ENCODE measurements at regions not wholly inside any gene's neighbourhood (a gene's known extent, or its start where the extent isn't known, plus 50 kb on each side); places are given as distances from the start of the nearest gene placed in this dataset.
"Not testable (repeated sequence)": the region's sequence is repeated elsewhere in the genome, so short reads cannot be mapped to it uniquely, and the experiment has no call there.

GRCh38 chr11:3488003-3488402 lies 109.1 kb upstream of the ZNF195 start:
- not testable (repeated sequence) for H3K9ac ChIP-seq (ENCODE audit: extremely low read depth, insufficient read length, low read length); H3T11ph ChIP-seq (ENCODE audit: low read length); H3K27ac ChIP-seq (ENCODE audit: insufficient read length, low read depth, low read length); H2BK5ac ChIP-seq (ENCODE audit: insufficient read length, low read length); H2AFZ ChIP-seq (ENCODE audit: low read length); H2AK5ac ChIP-seq (ENCODE audit: insufficient read length, low read length); H3K23ac ChIP-seq (ENCODE audit: insufficient read length, low read depth, low read length); H2BK15ac ChIP-seq (ENCODE audit: low read depth, low read length); H4K5ac ChIP-seq (ENCODE audit: insufficient read length, low read depth, low read length); H2BK20ac ChIP-seq (ENCODE audit: low read depth, low read length, poor library complexity, severe bottlenecking); H3K9me3 Mint-ChIP-seq; H3K56ac ChIP-seq (ENCODE audit: insufficient read length, low read depth, low read length); H2BK120ac ChIP-seq (ENCODE audit: low read depth, low read length, poor library complexity, severe bottlenecking); H3K27me3 Mint-ChIP-seq (ENCODE audit: low read depth); H3K18ac ChIP-seq (ENCODE audit: insufficient read length, low read depth, low read length); H3K4me2 ChIP-seq (ENCODE audit: insufficient read depth, insufficient read length, low read length); H3K4me1 ChIP-seq (ENCODE audit: insufficient read depth, low read length); H3K79me1 ChIP-seq (ENCODE audit: insufficient read depth, low read depth, low read length, poor library complexity, severe bottlenecking); DNase-seq; H4K8ac ChIP-seq (replicated peaks; ENCODE audit: insufficient read length, low read depth, low read length); H2BK12ac ChIP-seq (ENCODE audit: insufficient read length, low read depth, low read length); H3K79me2 ChIP-seq (ENCODE audit: insufficient read depth, low read length); H3K4ac ChIP-seq (ENCODE audit: low read depth, low read length); H3K9me3 ChIP-seq (ENCODE audit: control insufficient read depth, low read depth, low read length); H3K27ac Mint-ChIP-seq; H3K23me2 ChIP-seq (ENCODE audit: insufficient read length, low read depth, low read length, poor library complexity, severe bottlenecking); H4K20me1 ChIP-seq (ENCODE audit: control insufficient read depth, insufficient read depth, insufficient read length); H4K91ac ChIP-seq (ENCODE audit: insufficient read length, low read depth, low read length); H3K14ac ChIP-seq (ENCODE audit: insufficient read depth, low read length); H3K27me3 ChIP-seq (ENCODE audit: insufficient read depth, low read length); H3K4me3 Mint-ChIP-seq
- Mint-ChIP-seq H3K4me1 (peaks cover 16 to 17% of the 10 kb centered on the region in 2 experiments), H3K36me3 (ENCODE audit: insufficient read depth in 1 of 3, low read depth in 3 of 3) (peaks cover 6 to 12% (median 9%) of the 10 kb centered on the region in 3 experiments)
- WGBS (ENCODE audit: extremely low coverage, insufficient read length, low lambda C conversion rate), result no CpG with 5 or more reads among the region's 2 CpGs
- TF ChIP-seq, protein P1, sequence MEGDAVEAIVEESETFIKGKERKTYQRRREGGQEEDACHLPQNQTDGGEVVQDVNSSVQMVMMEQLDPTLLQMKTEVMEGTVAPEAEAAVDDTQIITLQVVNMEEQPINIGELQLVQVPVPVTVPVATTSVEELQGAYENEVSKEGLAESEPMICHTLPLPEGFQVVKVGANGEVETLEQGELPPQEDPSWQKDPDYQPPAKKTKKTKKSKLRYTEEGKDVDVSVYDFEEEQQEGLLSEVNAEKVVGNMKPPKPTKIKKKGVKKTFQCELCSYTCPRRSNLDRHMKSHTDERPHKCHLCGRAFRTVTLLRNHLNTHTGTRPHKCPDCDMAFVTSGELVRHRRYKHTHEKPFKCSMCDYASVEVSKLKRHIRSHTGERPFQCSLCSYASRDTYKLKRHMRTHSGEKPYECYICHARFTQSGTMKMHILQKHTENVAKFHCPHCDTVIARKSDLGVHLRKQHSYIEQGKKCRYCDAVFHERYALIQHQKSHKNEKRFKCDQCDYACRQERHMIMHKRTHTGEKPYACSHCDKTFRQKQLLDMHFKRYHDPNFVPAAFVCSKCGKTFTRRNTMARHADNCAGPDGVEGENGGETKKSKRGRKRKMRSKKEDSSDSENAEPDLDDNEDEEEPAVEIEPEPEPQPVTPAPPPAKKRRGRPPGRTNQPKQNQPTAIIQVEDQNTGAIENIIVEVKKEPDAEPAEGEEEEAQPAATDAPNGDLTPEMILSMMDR (conservative IDR thresholded peaks at IDR 0.05), result peak; percentile 37; the same call in 1 of the 3 replicates

GRCh38 chr11:3485737-3486136 lies 106.8 kb upstream of the ZNF195 start:
- H2BK120ac ChIP-seq (ENCODE audit: low read depth, low read length, poor library complexity, severe bottlenecking); H3K4ac ChIP-seq (ENCODE audit: low read depth, low read length); H3T11ph ChIP-seq (ENCODE audit: low read length); H3K27me3 Mint-ChIP-seq (ENCODE audit: low read depth); H3K9me3 ChIP-seq (ENCODE audit: control insufficient read depth, low read depth, low read length); H2BK15ac ChIP-seq (ENCODE audit: low read depth, low read length); H3K9ac ChIP-seq (ENCODE audit: extremely low read depth, insufficient read length, low read length); H4K5ac ChIP-seq (ENCODE audit: insufficient read length, low read depth, low read length); H2AFZ ChIP-seq (ENCODE audit: low read length); H4K8ac ChIP-seq (replicated peaks; ENCODE audit: insufficient read length, low read depth, low read length); H4K91ac ChIP-seq (ENCODE audit: insufficient read length, low read depth, low read length); H2BK5ac ChIP-seq (ENCODE audit: insufficient read length, low read length); H3K14ac ChIP-seq (ENCODE audit: insufficient read depth, low read length); H3K23me2 ChIP-seq (ENCODE audit: insufficient read length, low read depth, low read length, poor library complexity, severe bottlenecking); H2AK5ac ChIP-seq (ENCODE audit: insufficient read length, low read length); H3K18ac ChIP-seq (ENCODE audit: insufficient read length, low read depth, low read length); H2BK12ac ChIP-seq (ENCODE audit: insufficient read length, low read depth, low read length); H2BK20ac ChIP-seq (ENCODE audit: low read depth, low read length, poor library complexity, severe bottlenecking); H4K20me1 ChIP-seq (ENCODE audit: control insufficient read depth, insufficient read depth, insufficient read length); H3K4me2 ChIP-seq (ENCODE audit: insufficient read depth, insufficient read length, low read length); H3K23ac ChIP-seq (ENCODE audit: insufficient read length, low read depth, low read length); H3K79me2 ChIP-seq (ENCODE audit: insufficient read depth, low read length); H3K4me1 ChIP-seq (ENCODE audit: insufficient read depth, low read length); H3K56ac ChIP-seq (ENCODE audit: insufficient read length, low read depth, low read length); H3K79me1 ChIP-seq (ENCODE audit: insufficient read depth, low read depth, low read length, poor library complexity, severe bottlenecking); H3K27ac ChIP-seq (ENCODE audit: insufficient read length, low read depth, low read length); H3K27me3 ChIP-seq (ENCODE audit: insufficient read depth, low read length): not testable (repeated sequence)
- Mint-ChIP-seq H3K9me3 (peaks cover 15 to 18% of the 10 kb centered on the region in 2 experiments), H3K4me1 (peaks cover 16 to 17% of the 10 kb centered on the region in 2 experiments), H3K36me3 (ENCODE audit: insufficient read depth in 1 of 3, low read depth in 3 of 3) (peaks cover 12 to 24% (median 15%) of the 10 kb centered on the region in 3 experiments), H3K4me3 (peak overlapping the region in 1 of 2 experiments; percentile 41; a peak in 1 of 5 replicates), H3K27ac (peak overlapping the region; percentile 81 to 94 (median 93))
- no CpG with 5 or more reads among the region's 10 CpGs for WGBS (ENCODE audit: extremely low coverage, insufficient read length, low lambda C conversion rate)
- peak; percentile 38 for DNase-seq

Measured in H9 (cell line).